ENCODE measurements at regions not wholly inside any gene's neighbourhood (a gene's known extent, or its start where the extent isn't known, plus 50 kb on each side); places are given as distances from the start of the nearest gene placed in this dataset.

- TF ChIP-seq ZNF280D (tag by site-specific recombination; IDR thresholded peaks at IDR 0.05) (no peak), ZNF629 (tag by site-specific recombination; IDR thresholded peaks at IDR 0.05) (peak; percentile 83), ZNF157 (tag by site-specific recombination; IDR thresholded peaks at IDR 0.05) (no peak), HOXC10 (CRISPR knock-in tag; IDR thresholded peaks at IDR 0.05) (no peak), HOXD13 (CRISPR knock-in tag; IDR thresholded peaks at IDR 0.05; ENCODE audit: borderline replicate concordance) (no peak), KLF17 (tag by site-specific recombination; IDR thresholded peaks at IDR 0.05) (peak; percentile 88), ZNF626 (tag by site-specific recombination; IDR thresholded peaks at IDR 0.05) (no peak), ZNF529 (tag by site-specific recombination; IDR thresholded peaks at IDR 0.05; ENCODE audit: insufficient replicate concordance) (no peak), ZBTB7A (tag by site-specific recombination; IDR thresholded peaks at IDR 0.05; ENCODE audit: low read depth) (no peak), ZNF16 (tag by site-specific recombination; IDR thresholded peaks at IDR 0.05; ENCODE audit: low read depth) (no peak), ZEB2 (tag by site-specific recombination; IDR thresholded peaks at IDR 0.05) (peak; percentile 83), ZBTB17 (tag by site-specific recombination; IDR thresholded peaks at IDR 0.05) (peak; percentile 82), ZNF202 (tag by site-specific recombination; IDR thresholded peaks at IDR 0.05; ENCODE audit: borderline replicate concordance) (no peak), ZNF530 (tag by site-specific recombination; IDR thresholded peaks at IDR 0.05; ENCODE audit: low read depth) (no peak), ELK4 (IDR thresholded peaks at IDR 0.05; ENCODE audit: borderline replicate concordance, low read depth, low read length) (no peak), PRDM1 (tag by site-specific recombination; IDR thresholded peaks at IDR 0.05) (no peak), ZNF560 (tag by site-specific recombination; IDR thresholded peaks at IDR 0.05; ENCODE audit: borderline replicate concordance) (no peak), ATF2 (tag by site-specific recombination; IDR thresholded peaks at IDR 0.05; ENCODE audit: low read depth) (no peak), GLI4 (tag by site-specific recombination; IDR thresholded peaks at IDR 0.05) (no peak), ZNF555 (tag by site-specific recombination; conservative IDR thresholded peaks at IDR 0.05) (no peak), ZBTB1 (tag by site-specific recombination; IDR thresholded peaks at IDR 0.05) (no peak), ZNF362 (tag by site-specific recombination; IDR thresholded peaks at IDR 0.05) (no peak), ZNF391 (tag by site-specific recombination; IDR thresholded peaks at IDR 0.05; ENCODE audit: borderline replicate concordance, low read depth) (no peak), ZSCAN16 (tag by site-specific recombination; IDR thresholded peaks at IDR 0.05) (no peak), ZSCAN30 (tag by site-specific recombination; IDR thresholded peaks at IDR 0.05) (no peak), ZNF501 (tag by site-specific recombination; IDR thresholded peaks at IDR 0.05) (no peak), SP2 (tag by site-specific recombination; IDR thresholded peaks at IDR 0.05) (no peak), MEIS1 (CRISPR knock-in tag; IDR thresholded peaks at IDR 0.05; ENCODE audit: borderline replicate concordance) (no peak), ZIC2 (tag by site-specific recombination; IDR thresholded peaks at IDR 0.05) (no peak), RBAK (tag by site-specific recombination; IDR thresholded peaks at IDR 0.05) (no peak), ZNF404 (tag by site-specific recombination; IDR thresholded peaks at IDR 0.05) (no peak), ZNF311 (tag by site-specific recombination; IDR thresholded peaks at IDR 0.05; ENCODE audit: borderline replicate concordance) (no peak), ZNF148 (tag by site-specific recombination; IDR thresholded peaks at IDR 0.05; ENCODE audit: borderline replicate concordance) (no peak)
Observed at GRCh38 chr10:2949948-2950354, 117.4 kb upstream of the PFKP start (continued).
